Memory B cell (primary cell): ENCODE measurements at regions not wholly inside any gene's neighbourhood (a gene's known extent, or its start where the extent isn't known, plus 50 kb on each side); places are given as distances from the start of the nearest gene placed in this dataset.

Source experiments
- ATAC-seq: fragments of 150-1000 bp; cut with Tn5 transposase; 2 replicates; pipeline ENCODE4 v1.10.0; 2021; ENCODE audit warnings: low read depth, mild to moderate bottlenecking, moderate library complexity
- DNase-seq, 2 donors: peaks; one replicate each; pipeline ENCODE4 v3.0.0; 2022; ENCODE audit warnings: low spot score in 2 of 2
- H3K27ac Mint-ChIP-seq: one replicate; pipeline ENCODE4 v1.8.0; 2022; ENCODE audit warnings: mild to moderate bottlenecking, moderate library complexity, mixed read lengths
- H3K27me3 Mint-ChIP-seq: one replicate; pipeline ENCODE4 v1.8.0; 2022; ENCODE audit warnings: mixed read lengths
- H3K36me3 Mint-ChIP-seq: one replicate; pipeline ENCODE4 v1.8.0; 2022; ENCODE audit warnings: mild to moderate bottlenecking, mixed read lengths
- H3K4me1 Mint-ChIP-seq: one replicate; pipeline ENCODE4 v1.8.0; 2022; ENCODE audit warnings: mixed read lengths
- H3K4me3 Mint-ChIP-seq: one replicate; pipeline ENCODE4 v1.8.0; 2022; ENCODE audit warnings: mild to moderate bottlenecking, moderate library complexity, mixed read lengths
- H3K9me3 Mint-ChIP-seq: one replicate; pipeline ENCODE4 v1.8.0; 2022; ENCODE audit warnings: mixed read lengths

DNA sequence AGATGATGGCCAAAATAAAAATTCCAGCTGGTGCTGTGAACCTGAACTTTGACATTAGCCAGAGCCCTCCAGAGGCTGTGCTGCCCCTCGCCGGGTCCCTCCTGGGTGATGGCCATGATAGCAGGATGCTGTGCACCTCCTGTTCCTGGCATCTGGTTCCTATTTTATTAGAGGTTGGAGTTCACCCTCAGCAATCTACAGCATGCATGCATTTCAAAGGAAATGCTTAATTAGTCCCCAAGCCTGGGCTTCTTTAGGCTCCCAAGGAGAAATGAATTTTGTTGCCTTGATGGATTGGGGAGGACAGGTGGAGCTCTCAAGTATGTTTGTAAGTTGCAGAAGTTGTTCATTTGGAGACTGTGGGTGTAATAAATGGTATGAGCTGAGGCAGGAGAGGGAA lies 166.9 kb downstream of the GLI2 start:
- Mint-ChIP-seq H3K27me3 (peaks cover 8% of the 10 kb centered on the region), H3K9me3 (no peaks in the 10 kb centered on the region), H3K4me3 (no peak overlapping the region), H3K36me3 (no peaks in the 10 kb centered on the region), H3K27ac (no peak overlapping the region), H3K4me1 (no peaks in the 10 kb centered on the region)
- DNase-seq, result no peak
- ATAC-seq, result no peak

- Mint-ChIP-seq H3K27me3 (peaks cover 7% of the 10 kb centered on the region), H3K27ac (no peak overlapping the region), H3K4me1 (no peaks in the 10 kb centered on the region), H3K9me3 (no peaks in the 10 kb centered on the region), H3K4me3 (no peak overlapping the region), H3K36me3 (no peaks in the 10 kb centered on the region)
- no peak for DNase-seq
- ATAC-seq, result no peak
Observed at GRCh38 chr2:120904379-120904778, 168.7 kb downstream of the GLI2 start.

GRCh38 chr2:120904830-120905234 lies 169.2 kb downstream of the GLI2 start:
- no peak overlapping the region for H3K27ac Mint-ChIP-seq
- DNase-seq (no peak), ATAC-seq (no peak)
- H3K27me3 Mint-ChIP-seq, result peaks cover 7% of the 10 kb centered on the region
- H3K9me3 Mint-ChIP-seq, result no peaks in the 10 kb centered on the region
- H3K4me1 Mint-ChIP-seq, result no peaks in the 10 kb centered on the region
- H3K36me3 Mint-ChIP-seq, result no peaks in the 10 kb centered on the region
- no peak overlapping the region for H3K4me3 Mint-ChIP-seq

GRCh38 chr2:120905298-120905697 lies 169.6 kb downstream of the GLI2 start:
- Mint-ChIP-seq H3K36me3 (no peaks in the 10 kb centered on the region), H3K9me3 (no peaks in the 10 kb centered on the region), H3K27ac (no peak overlapping the region), H3K27me3 (peaks cover 7% of the 10 kb centered on the region), H3K4me1 (no peaks in the 10 kb centered on the region), H3K4me3 (no peak overlapping the region)
- ATAC-seq, result no peak
- no peak for DNase-seq

DNA sequence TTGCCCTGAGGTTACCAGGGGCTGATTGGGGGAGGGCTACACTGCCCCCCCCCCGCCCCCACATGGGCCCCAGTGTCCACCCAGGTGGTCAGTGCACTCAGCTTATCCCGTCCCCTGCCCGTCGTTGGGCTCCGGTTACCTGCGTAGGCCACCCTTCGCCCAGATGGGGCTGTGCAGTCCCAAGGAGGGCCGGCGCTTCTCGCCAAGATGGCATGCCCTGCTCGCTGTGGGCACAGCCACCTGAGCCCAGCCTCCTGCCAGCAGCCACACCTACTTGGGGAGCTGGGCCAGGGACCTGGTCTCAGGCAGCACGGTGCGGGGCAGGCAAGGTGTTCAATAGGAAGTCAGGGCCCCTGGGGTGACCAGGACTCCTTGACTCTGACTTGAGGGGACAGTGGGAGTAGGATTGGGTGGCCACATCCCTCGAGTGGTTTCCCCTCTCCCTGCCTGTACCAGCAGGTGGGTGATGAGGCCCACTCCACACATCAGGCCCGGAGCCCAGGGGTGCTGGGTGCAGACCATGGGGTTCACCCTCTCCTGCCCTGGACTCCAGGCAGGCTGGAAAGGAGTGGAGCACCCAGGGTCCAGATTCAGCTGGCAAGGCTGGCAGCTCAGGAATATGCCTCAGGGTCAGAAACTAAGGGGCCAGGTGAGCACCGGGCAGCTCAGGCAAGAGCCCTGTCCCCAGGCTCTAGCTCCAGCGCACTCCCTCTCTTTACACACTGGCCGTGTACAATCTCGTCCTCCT lies 170.3 kb downstream of the GLI2 start:
- H3K4me1 Mint-ChIP-seq, result no peaks in the 10 kb centered on the region
- DNase-seq (no peak), ATAC-seq (no peak)
- no peaks in the 10 kb centered on the region for H3K36me3 Mint-ChIP-seq
- H3K9me3 Mint-ChIP-seq, result no peaks in the 10 kb centered on the region
- H3K4me3 Mint-ChIP-seq, result no peak overlapping the region
- H3K27ac Mint-ChIP-seq, result no peak overlapping the region
- H3K27me3 Mint-ChIP-seq, result peaks cover 7% of the 10 kb centered on the region

DNA sequence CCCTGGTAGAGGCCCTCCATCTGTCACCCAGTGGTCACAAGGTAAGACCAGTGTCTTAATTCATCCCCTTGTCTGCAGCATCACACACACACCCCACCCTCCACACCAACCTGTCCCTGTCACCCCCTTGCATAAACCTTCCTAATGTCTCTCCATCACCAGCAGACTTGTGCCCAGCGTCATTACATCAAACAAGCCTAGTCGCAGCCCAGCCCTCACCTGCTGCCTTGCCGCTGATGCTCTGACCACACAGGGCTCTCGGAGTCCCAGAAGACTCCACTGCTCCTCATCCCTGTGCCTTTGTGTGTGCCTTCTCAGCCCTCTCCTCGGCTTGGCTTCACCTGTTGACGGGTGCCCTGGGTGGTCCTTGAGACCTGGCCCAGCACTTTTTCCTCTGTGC lies 171.2 kb downstream of the GLI2 start:
- Mint-ChIP-seq H3K27ac (no peak overlapping the region), H3K4me3 (no peak overlapping the region), H3K4me1 (no peaks in the 10 kb centered on the region), H3K9me3 (no peaks in the 10 kb centered on the region), H3K36me3 (no peaks in the 10 kb centered on the region), H3K27me3 (peaks cover 7% of the 10 kb centered on the region)
- no peak for ATAC-seq
- no peak for DNase-seq

GRCh38 chr2:120907822-120908221 lies 172.2 kb downstream of the GLI2 start:
- Mint-ChIP-seq H3K9me3 (no peaks in the 10 kb centered on the region), H3K36me3 (no peaks in the 10 kb centered on the region), H3K27me3 (peaks cover 2% of the 10 kb centered on the region), H3K4me3 (no peak overlapping the region), H3K4me1 (no peaks in the 10 kb centered on the region), H3K27ac (no peak overlapping the region)
- DNase-seq, result no peak
- no peak for ATAC-seq

DNA sequence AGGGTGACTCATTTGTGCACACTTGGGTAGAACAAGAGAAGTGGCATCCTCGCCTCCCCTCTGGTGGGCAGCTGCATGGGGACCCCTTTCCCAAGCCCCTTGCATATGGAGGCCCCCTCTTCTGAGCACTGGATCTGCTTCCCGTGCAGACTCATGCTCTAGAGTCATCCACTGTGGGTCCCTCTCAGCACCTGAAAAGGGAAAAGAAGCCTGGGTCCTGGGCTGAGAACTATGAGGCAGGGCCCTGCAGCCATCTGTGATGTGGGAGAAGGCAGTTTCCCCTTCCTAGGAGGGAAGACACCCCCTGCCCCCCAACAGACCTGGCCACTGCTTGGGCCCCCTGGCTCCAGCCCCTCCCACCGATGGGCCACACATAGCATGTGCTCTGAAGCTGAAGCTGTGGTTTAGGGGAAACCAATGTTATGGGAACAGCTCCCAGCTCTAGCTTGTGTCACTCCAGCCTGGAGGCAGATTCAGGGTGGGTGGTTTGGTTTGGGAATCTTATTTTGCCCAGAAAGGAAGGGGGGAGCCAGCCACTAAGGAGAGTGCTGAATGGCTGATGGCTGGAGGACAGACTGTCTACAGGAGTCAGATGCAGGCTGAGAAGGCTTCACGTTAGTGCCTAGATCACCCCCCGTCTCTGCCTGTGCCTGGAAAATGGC lies 172.8 kb downstream of the GLI2 start:
- ATAC-seq (no peak), DNase-seq (no peak)
- H3K27me3 Mint-ChIP-seq, result peaks cover 2% of the 10 kb centered on the region
- no peaks in the 10 kb centered on the region for H3K36me3 Mint-ChIP-seq
- H3K27ac Mint-ChIP-seq, result no peak overlapping the region
- H3K9me3 Mint-ChIP-seq, result no peaks in the 10 kb centered on the region
- no peaks in the 10 kb centered on the region for H3K4me1 Mint-ChIP-seq
- no peak overlapping the region for H3K4me3 Mint-ChIP-seq

DNA sequence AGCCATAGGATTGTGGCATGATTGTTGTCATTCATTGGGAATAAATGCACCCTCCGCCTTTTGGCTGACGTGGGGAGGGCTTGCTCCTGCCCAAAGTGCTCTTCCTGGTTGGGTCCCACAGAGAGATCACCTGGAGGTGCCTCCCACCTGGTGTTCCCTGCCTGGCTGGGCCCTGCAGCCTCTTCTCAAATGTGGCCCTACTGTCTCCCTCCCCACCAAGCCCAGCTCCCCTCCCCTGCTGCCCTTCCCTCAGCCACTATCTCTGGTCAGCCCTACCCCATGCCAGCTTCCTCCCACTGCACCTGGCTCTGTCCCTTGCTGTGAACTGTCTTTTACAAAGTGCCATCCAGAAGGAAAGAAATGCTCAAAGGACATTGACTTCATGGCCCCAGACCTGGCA lies 173.4 kb downstream of the GLI2 start:
- peaks cover 2% of the 10 kb centered on the region for H3K27me3 Mint-ChIP-seq
- H3K36me3 Mint-ChIP-seq, result no peaks in the 10 kb centered on the region
- no peaks in the 10 kb centered on the region for H3K9me3 Mint-ChIP-seq
- DNase-seq, result no peak
- H3K4me3 Mint-ChIP-seq, result no peak overlapping the region
- H3K4me1 Mint-ChIP-seq, result no peaks in the 10 kb centered on the region
- no peak overlapping the region for H3K27ac Mint-ChIP-seq
- no peak for ATAC-seq

DNA sequence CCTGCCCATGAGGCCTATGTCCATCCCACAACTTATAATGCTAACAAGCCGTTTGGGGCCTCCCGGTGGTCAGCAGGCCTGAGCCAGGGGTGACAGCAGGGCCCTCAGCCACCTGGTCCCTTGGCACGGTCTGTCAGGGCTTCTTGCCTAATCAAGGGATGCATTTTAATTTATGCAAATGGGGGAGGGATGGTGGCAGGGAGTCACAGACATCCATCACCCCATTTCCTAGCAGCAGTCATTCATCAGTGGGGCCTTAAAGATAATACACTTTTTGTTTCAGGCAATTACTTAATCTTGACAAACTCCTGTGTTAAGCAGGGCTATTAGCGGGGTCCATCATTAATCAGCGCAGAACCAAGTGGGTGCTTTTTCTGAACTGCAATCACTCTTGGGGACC lies 174.5 kb downstream of the GLI2 start:
- ATAC-seq (no peak), DNase-seq (no peak)
- no peaks in the 10 kb centered on the region for H3K36me3 Mint-ChIP-seq
- no peak overlapping the region for H3K27ac Mint-ChIP-seq
- no peaks in the 10 kb centered on the region for H3K9me3 Mint-ChIP-seq
- H3K4me1 Mint-ChIP-seq, result no peaks in the 10 kb centered on the region
- H3K27me3 Mint-ChIP-seq, result peaks cover 2% of the 10 kb centered on the region
- H3K4me3 Mint-ChIP-seq, result no peak overlapping the region

DNA sequence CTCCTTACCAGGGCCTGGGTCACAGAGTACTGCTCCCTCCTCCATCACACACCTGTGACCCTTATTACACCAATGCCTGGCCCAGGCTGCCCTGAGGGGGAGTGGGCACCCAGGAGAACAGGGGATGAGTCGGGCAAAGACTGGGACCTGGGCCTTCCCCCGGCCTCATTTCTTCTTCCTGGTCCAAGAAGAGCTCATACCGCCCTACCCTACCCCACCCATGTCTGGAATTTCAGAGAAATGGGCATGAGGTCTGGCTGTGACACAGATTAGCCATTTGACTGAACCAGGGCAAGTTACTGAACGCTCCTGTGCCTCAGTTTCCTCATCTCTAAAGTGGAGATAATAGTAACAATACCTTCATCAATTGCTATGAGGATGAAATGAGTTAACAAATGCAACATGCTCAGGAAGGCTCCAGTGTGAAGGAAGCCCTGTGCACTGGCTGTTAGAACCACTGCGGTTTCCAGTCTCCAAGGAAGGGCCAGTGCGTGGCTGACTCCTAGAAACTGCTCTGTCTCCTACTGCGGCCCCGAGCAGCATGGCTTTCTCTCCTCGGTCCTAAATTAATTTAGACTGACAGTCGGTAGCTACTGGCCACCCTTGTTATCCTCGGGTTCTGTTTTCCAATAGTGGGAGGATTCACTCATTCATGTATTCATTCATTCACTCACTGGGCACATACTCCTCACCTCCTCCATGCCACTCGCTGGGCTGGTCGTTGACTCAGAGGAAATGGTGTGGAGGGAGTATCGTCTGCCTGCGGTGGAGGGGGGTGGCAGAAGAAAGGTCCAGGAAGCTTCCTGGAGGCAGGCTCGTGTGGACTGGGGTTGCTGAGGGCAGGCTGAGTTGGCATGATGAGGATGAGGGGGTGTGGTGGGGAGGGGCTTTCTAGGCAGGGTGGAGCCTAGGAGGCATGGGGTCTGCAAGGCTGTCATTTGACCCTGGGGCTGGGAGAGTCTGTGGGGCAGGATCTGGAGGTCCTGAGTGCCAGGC lies 175.6 kb downstream of the GLI2 start:
- Mint-ChIP-seq H3K27me3 (peaks cover 2% of the 10 kb centered on the region), H3K9me3 (no peaks in the 10 kb centered on the region), H3K36me3 (no peaks in the 10 kb centered on the region), H3K4me3 (no peak overlapping the region), H3K4me1 (no peaks in the 10 kb centered on the region), H3K27ac (no peak overlapping the region)
- DNase-seq (no peak), ATAC-seq (no peak)

DNA sequence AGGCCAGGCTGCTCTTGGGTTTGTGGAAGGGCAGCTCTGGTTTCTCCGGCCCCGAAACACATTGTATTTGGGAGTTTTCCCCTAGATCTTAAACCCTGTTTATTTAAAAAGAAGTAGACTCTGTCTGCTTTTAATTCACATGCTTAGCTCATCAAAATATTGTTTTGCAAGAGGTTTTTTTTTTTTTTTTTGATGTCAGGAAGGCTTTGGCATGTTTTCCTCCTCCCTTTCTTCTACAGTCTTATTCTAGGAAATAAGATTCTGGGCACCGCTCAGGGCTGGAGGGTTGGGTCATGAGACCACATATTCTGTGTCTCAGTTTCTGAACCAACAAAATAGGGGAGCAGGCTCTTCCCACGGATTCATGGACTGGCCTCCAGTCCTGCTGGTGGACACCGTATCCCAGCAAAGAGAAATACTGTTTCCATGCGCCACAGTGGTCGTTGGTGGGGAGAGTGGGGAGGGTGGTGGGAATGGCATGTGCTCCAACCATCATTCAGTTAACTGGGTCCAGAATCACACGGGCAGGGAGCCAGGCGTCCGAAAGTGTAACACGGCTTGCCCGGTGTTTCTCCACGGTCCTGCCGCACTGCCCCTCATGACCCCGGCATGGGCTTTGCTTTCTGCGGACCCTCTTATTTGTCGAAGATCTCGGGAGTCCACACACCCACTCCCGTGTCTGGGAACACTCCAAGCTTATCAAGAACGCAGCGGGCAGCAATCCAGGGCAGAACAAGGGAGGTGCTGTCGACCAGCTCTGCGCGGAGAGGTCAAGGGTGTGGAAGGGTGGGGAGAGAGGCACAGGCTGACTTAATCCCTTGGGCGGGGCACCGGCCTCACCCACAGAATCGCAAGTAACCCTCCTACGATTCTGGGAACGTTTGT lies 176.7 kb downstream of the GLI2 start:
- peaks cover 2% of the 10 kb centered on the region for H3K27me3 Mint-ChIP-seq
- ATAC-seq (no peak), DNase-seq (no peak)
- H3K27ac Mint-ChIP-seq, result no peak overlapping the region
- H3K36me3 Mint-ChIP-seq, result no peaks in the 10 kb centered on the region
- H3K4me3 Mint-ChIP-seq, result no peak overlapping the region
- no peaks in the 10 kb centered on the region for H3K4me1 Mint-ChIP-seq
- H3K9me3 Mint-ChIP-seq, result no peaks in the 10 kb centered on the region

GRCh38 chr2:120913972-120914838 lies 178.5 kb downstream of the GLI2 start:
- no peak for ATAC-seq
- Mint-ChIP-seq H3K27ac (no peak overlapping the region), H3K4me3 (no peak overlapping the region), H3K36me3 (no peaks in the 10 kb centered on the region), H3K9me3 (no peaks in the 10 kb centered on the region), H3K4me1 (no peaks in the 10 kb centered on the region), H3K27me3 (no peaks in the 10 kb centered on the region)
- DNase-seq, result no peak
